Mesothelial cell of epicardium (in vitro differentiated cells): ENCODE measurements at regions not wholly inside any gene's neighbourhood (a gene's known extent, or its start where the extent isn't known, plus 50 kb on each side); places are given as distances from the start of the nearest gene placed in this dataset.

ENCODE experiments used
- DNase-seq, 2 experiments: peaks; one replicate each; pipeline ENCODE4 v3.0.0; 2021; ENCODE audit warnings: low spot score in 2 of 2; ENCODE audit not compliant: unreplicated experiment in 2 of 2
- H3K27ac Mint-ChIP-seq: 2 replicates; pipeline ENCODE4 v1.8.0; 2021; ENCODE audit warnings: mixed read lengths
- H3K27me3 Mint-ChIP-seq: 2 replicates; pipeline ENCODE4 v1.8.0; 2021; ENCODE audit warnings: low read depth, mixed read lengths
- H3K36me3 Mint-ChIP-seq: 2 replicates; pipeline ENCODE4 v1.8.0; 2021; ENCODE audit warnings: mixed read lengths
- H3K4me1 Mint-ChIP-seq: 2 replicates; pipeline ENCODE4 v1.8.0; 2021; ENCODE audit warnings: mixed read lengths
- H3K4me3 Mint-ChIP-seq: 2 replicates; pipeline ENCODE4 v1.8.0; 2021; ENCODE audit warnings: mild to moderate bottlenecking, moderate library complexity, mixed read lengths
- H3K9me3 Mint-ChIP-seq: 2 replicates; pipeline ENCODE4 v1.8.0; 2021; ENCODE audit warnings: mixed read lengths
- TF ChIP-seq, protein P1 (sequence below): fragments of 200-600 bp; sonication (generic); IDR thresholded peaks from one replicate; pipeline ENCODE4 v1.5.0; 2021; ENCODE audit warnings: antibody characterized with exemption; ENCODE audit not compliant: unreplicated experiment

DNA sequence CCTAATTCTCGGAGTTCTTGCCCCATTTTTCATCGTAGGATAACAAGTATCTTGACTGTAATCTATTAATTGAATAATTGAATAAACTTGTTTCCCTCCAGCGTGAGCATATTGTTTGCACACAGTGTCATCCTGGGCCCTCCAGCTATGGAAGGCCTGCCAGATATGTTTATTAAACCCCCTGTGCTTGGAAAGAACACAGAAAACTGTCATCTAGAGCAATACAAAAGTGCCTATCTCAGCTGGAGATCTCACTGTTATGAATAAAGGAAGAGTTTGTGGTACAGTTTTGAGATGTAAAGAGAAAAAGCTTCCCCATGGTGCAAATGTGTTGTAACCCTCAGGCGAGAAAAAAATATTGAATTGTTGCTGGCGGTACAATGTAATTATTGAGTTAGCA, 405.9 kb downstream of the SOX2 start:
- DNase-seq, result no peak

DNA sequence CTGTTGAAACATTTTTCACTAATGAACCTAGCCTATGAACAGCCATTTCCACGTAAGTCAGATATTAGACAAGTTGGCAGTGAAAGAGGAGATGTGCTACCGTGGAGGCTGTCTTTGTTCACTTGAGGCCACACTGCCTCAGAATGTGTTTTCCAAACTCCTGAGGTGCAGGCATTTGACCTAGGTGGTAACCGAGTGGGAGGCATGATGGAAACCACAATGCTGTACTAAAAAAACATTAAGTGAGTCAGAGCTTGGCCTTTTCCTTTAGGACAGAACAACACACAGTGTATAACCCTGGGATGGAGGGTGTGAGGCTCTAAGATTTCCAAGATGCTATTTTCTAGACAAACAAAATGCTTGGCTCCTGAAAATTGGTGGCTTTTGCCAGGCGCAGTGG, 406.3 kb downstream of the SOX2 start:
- DNase-seq, result no peak
- no peaks in the 10 kb centered on the region for H3K4me1 Mint-ChIP-seq
- no peaks in the 10 kb centered on the region for H3K9me3 Mint-ChIP-seq
- H3K4me3 Mint-ChIP-seq, result no peak overlapping the region
- TF ChIP-seq, protein P1, sequence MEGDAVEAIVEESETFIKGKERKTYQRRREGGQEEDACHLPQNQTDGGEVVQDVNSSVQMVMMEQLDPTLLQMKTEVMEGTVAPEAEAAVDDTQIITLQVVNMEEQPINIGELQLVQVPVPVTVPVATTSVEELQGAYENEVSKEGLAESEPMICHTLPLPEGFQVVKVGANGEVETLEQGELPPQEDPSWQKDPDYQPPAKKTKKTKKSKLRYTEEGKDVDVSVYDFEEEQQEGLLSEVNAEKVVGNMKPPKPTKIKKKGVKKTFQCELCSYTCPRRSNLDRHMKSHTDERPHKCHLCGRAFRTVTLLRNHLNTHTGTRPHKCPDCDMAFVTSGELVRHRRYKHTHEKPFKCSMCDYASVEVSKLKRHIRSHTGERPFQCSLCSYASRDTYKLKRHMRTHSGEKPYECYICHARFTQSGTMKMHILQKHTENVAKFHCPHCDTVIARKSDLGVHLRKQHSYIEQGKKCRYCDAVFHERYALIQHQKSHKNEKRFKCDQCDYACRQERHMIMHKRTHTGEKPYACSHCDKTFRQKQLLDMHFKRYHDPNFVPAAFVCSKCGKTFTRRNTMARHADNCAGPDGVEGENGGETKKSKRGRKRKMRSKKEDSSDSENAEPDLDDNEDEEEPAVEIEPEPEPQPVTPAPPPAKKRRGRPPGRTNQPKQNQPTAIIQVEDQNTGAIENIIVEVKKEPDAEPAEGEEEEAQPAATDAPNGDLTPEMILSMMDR, result no peak
- no peaks in the 10 kb centered on the region for H3K36me3 Mint-ChIP-seq
- H3K27me3 Mint-ChIP-seq, result peaks cover 20% of the 10 kb centered on the region
- H3K27ac Mint-ChIP-seq, result no peak overlapping the region

More for the DNA sequence above, 405.9 kb downstream of the SOX2 start:
- Mint-ChIP-seq H3K4me1 (no peaks in the 10 kb centered on the region), H3K4me3 (no peak overlapping the region), H3K36me3 (no peaks in the 10 kb centered on the region), H3K27ac (no peak overlapping the region), H3K9me3 (no peaks in the 10 kb centered on the region), H3K27me3 (peaks cover 18% of the 10 kb centered on the region)
- TF ChIP-seq, protein P1, result no peak

DNA sequence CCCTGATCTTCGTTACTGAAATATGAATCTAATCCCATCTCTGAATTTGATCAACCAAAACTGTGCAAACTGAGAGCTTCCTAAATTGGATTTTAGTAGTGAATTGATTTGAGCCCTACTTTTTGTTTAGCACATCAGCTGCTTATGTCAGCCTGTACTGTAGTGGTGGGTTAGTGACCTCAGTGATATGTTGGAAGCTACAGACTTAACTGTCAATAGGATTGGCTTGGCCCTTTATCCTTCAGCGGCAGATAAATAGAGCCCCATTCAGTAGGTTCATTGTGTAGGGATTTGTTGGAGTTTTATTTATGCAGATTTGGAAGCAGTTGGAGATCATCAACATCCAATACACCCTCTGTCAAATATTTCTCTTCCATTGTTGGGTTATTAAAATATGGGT, 409.7 kb downstream of the SOX2 start:
- Mint-ChIP-seq H3K27ac (no peak overlapping the region), H3K4me3 (no peak overlapping the region), H3K9me3 (no peaks in the 10 kb centered on the region), H3K27me3 (peaks cover 17% of the 10 kb centered on the region), H3K4me1 (no peaks in the 10 kb centered on the region), H3K36me3 (no peaks in the 10 kb centered on the region)
- TF ChIP-seq, protein P1, result no peak
- DNase-seq, result no peak

DNA sequence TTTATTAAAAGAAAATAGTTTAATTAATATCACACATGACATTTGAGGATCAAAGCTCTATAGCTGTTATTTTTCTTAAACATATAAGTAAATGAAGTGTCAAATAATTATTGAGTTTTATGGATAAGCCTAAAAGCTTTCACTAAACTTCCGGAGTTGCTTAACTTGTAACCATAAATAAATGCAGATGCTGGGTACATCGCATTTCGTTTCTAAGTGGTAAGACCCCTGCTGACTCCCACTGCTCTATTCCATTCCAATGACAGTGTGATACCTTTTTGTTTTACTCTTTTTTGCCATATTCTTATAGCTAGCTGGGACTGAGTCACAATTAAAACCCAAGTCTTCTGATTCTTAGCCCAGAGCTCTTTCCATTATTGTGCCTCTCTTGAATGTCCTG, 411.1 kb downstream of the SOX2 start:
- Mint-ChIP-seq H3K9me3 (no peaks in the 10 kb centered on the region), H3K27ac (no peak overlapping the region), H3K27me3 (peaks cover 24% of the 10 kb centered on the region), H3K4me1 (no peaks in the 10 kb centered on the region), H3K4me3 (no peak overlapping the region), H3K36me3 (no peaks in the 10 kb centered on the region)
- no peak for DNase-seq
- TF ChIP-seq, protein P1, result no peak

DNA sequence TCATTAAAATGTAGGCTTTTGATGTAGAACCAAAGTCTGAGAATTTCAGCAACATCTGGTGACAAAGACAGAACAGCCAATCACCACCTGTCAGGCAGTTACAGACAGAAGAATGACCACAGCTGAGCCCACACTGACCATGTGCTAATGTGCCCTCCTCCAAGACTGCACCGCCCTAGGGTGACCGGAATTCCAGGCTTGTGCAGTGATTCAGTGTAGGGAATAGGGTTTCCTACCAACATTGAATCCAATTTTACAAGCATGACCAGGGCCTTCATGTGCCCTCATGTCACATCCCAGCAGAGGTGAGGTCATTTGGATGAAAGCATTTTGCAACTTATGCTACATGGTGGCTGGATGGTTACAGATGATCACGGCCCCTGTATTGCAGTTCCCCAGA, 412.5 kb downstream of the SOX2 start:
- no peak for DNase-seq
- Mint-ChIP-seq H3K36me3 (no peaks in the 10 kb centered on the region), H3K4me1 (no peaks in the 10 kb centered on the region), H3K27ac (no peak overlapping the region), H3K4me3 (no peak overlapping the region), H3K9me3 (no peaks in the 10 kb centered on the region), H3K27me3 (peaks cover 26% of the 10 kb centered on the region)
- TF ChIP-seq, protein P1, result no peak

DNA sequence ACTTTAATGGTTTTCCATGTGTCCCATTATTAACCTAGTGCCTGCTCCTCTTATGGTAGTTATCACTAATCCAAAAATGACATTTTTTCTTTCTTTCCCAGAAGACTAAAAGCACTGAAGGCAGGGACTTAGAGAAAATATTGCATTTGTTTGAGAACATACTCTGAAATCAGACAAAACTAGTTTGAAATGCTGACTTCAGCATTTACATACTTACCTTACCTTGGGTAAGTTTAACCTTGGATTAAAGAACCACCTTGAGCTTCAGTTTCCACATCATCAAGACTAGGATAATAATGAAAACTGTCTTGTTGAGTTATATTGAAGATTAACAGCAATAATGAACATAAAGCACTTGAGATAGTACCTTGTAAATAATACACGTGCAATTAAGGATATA, 413.0 kb downstream of the SOX2 start:
- Mint-ChIP-seq H3K27me3 (peaks cover 28% of the 10 kb centered on the region), H3K4me3 (no peak overlapping the region)
- TF ChIP-seq, protein P1, result no peak

More for the DNA sequence above, 413.0 kb downstream of the SOX2 start:
- Mint-ChIP-seq H3K4me1 (no peaks in the 10 kb centered on the region), H3K36me3 (no peaks in the 10 kb centered on the region), H3K27ac (no peak overlapping the region), H3K9me3 (no peaks in the 10 kb centered on the region)
- DNase-seq, result no peak
